ENCODE measurements at regions not wholly inside any gene's neighbourhood (a gene's known extent, or its start where the extent isn't known, plus 50 kb on each side); places are given as distances from the start of the nearest gene placed in this dataset.

DNA sequence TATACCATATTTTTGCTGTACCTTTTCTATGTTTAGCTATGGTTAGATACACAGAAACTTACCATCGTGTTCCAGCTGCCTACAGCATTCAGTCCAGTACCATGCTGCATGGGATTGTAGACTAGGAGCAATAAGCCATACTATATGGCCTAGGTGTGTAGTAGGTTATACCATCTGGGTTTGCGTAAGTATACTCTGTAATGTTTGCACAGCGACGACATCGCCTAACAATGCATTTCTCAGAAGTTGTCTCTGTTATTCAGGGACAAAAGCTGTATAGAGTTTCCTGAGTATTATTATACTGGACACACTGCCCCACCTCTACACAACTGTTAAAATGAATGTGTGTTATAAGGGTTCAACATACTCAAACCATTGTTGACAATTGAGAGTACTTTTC lies 93.8 kb upstream of the MKI67 start:
- Mint-ChIP-seq H3K36me3 (ENCODE audit: unreplicated experiment) (no peaks in the 10 kb centered on the region), H3K4me1 (ENCODE audit: low read depth, unreplicated experiment) (peaks cover 8% of the 10 kb centered on the region), H3K27me3 (ENCODE audit: unreplicated experiment) (peaks cover 6% of the 10 kb centered on the region), H3K4me3 (ENCODE audit: unreplicated experiment) (no peak overlapping the region), H3K9me3 (ENCODE audit: unreplicated experiment) (peaks cover 1% of the 10 kb centered on the region), H3K27ac (ENCODE audit: unreplicated experiment) (no peak overlapping the region)
- DNase-seq, result no peak
- no peak for TF ChIP-seq CTCF (IDR thresholded peaks at IDR 0.05; ENCODE audit: partially characterized antibody, unreplicated experiment)

DNA sequence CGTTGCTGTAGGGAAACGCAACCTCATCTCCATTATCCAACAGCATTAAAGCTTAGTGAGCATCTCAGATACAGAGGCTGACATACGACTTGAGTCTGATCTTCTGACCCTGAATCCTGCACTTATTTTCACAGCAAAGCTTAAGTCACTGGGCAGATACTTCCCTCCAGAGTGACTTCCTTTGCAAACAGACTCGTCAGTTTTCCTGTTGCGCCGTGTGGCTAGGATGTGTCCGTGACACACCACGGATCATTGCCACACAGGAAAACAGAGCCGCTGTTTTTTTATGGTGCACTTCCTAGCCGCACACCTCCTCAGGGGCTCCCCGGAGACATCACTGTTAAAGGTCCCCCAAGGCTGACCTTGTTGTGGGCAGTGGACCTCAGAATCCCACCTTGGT lies 94.9 kb upstream of the MKI67 start:
- peaks cover 8% of the 10 kb centered on the region for H3K4me1 Mint-ChIP-seq (ENCODE audit: low read depth, unreplicated experiment)
- peaks cover 1% of the 10 kb centered on the region for H3K9me3 Mint-ChIP-seq (ENCODE audit: unreplicated experiment)
- no peaks in the 10 kb centered on the region for H3K36me3 Mint-ChIP-seq (ENCODE audit: unreplicated experiment)
- DNase-seq, result no peak
- no peak for TF ChIP-seq CTCF (IDR thresholded peaks at IDR 0.05; ENCODE audit: partially characterized antibody, unreplicated experiment)
- no peak overlapping the region for H3K4me3 Mint-ChIP-seq (ENCODE audit: unreplicated experiment)
- no peak overlapping the region for H3K27ac Mint-ChIP-seq (ENCODE audit: unreplicated experiment)
- H3K27me3 Mint-ChIP-seq (ENCODE audit: unreplicated experiment), result peaks cover 6% of the 10 kb centered on the region

GRCh38 chr10:128221807-128222206 lies 95.6 kb upstream of the MKI67 start:
- Mint-ChIP-seq H3K36me3 (ENCODE audit: unreplicated experiment) (no peaks in the 10 kb centered on the region), H3K27ac (ENCODE audit: unreplicated experiment) (no peak overlapping the region), H3K9me3 (ENCODE audit: unreplicated experiment) (peaks cover 1% of the 10 kb centered on the region), H3K4me3 (ENCODE audit: unreplicated experiment) (no peak overlapping the region), H3K27me3 (ENCODE audit: unreplicated experiment) (peaks cover 8% of the 10 kb centered on the region), H3K4me1 (ENCODE audit: low read depth, unreplicated experiment) (peaks cover 8% of the 10 kb centered on the region)
- no peak for DNase-seq
- TF ChIP-seq CTCF (IDR thresholded peaks at IDR 0.05; ENCODE audit: partially characterized antibody, unreplicated experiment), result no peak

DNA sequence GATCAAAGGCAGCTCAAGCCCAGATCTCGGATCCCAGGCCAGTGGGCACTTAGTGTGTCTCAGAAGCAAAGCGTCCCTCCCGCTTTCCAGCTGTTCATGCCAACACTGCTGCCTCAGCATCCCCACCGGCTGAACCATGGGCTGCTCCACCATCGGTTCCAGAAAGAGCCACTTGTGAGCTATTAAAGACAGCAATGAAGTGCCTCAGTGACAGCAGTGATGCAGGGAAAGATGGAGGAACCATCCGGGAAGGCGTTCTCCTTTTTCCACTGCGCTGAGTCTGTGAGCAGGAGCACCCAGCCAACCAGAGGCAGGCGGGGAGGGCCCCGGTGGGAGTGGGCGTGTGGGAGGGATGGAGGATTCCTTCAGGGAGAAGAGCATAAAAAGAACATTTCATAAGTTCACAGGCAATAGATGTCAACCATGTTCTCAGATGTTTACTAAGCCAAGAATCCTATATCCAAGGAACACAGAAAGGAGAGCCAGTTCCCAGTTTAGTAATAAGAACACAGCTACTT lies 96.2 kb upstream of the MKI67 start:
- DNase-seq, result no peak
- Mint-ChIP-seq H3K4me1 (ENCODE audit: low read depth, unreplicated experiment) (peaks cover 10% of the 10 kb centered on the region), H3K36me3 (ENCODE audit: unreplicated experiment) (no peaks in the 10 kb centered on the region), H3K27me3 (ENCODE audit: unreplicated experiment) (peaks cover 8% of the 10 kb centered on the region), H3K27ac (ENCODE audit: unreplicated experiment) (no peak overlapping the region), H3K9me3 (ENCODE audit: unreplicated experiment) (peaks cover 4% of the 10 kb centered on the region), H3K4me3 (ENCODE audit: unreplicated experiment) (no peak overlapping the region)
- no peak for TF ChIP-seq CTCF (IDR thresholded peaks at IDR 0.05; ENCODE audit: partially characterized antibody, unreplicated experiment)

DNA sequence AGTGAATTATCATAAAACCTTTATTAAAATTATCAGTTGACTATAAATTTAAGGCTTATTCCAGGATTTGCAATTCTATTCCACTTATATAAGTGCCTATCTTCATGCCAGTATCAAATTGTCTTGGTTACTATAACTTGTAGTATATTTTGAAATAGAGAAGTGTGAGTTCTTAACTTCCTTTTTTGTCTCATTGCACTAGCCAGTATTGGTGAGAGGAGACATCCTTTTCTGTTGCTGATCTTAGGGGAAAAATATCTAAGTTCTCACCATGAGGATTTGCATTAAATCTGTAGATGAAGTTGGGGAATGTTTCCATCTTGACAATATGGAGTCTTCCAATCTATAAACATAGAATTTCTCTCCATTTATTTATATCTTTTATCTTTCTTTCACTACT lies 104.2 kb upstream of the MKI67 start:
- H3K4me3 Mint-ChIP-seq (ENCODE audit: unreplicated experiment), result no peak overlapping the region
- peaks cover 4% of the 10 kb centered on the region for H3K9me3 Mint-ChIP-seq (ENCODE audit: unreplicated experiment)
- H3K27me3 Mint-ChIP-seq (ENCODE audit: unreplicated experiment), result peaks cover 5% of the 10 kb centered on the region
- no peaks in the 10 kb centered on the region for H3K36me3 Mint-ChIP-seq (ENCODE audit: unreplicated experiment)
- no peak for TF ChIP-seq CTCF (IDR thresholded peaks at IDR 0.05; ENCODE audit: partially characterized antibody, unreplicated experiment)
- DNase-seq, result no peak
- peaks cover 7% of the 10 kb centered on the region for H3K4me1 Mint-ChIP-seq (ENCODE audit: low read depth, unreplicated experiment)
- no peak overlapping the region for H3K27ac Mint-ChIP-seq (ENCODE audit: unreplicated experiment)
